SK-N-MC (cell line): ENCODE measurements at regions not wholly inside any gene's neighbourhood (a gene's known extent, or its start where the extent isn't known, plus 50 kb on each side); places are given as distances from the start of the nearest gene placed in this dataset.

ENCODE experiments used
- EZH2 ChIP-seq: fragments of 200-600 bp; sonication (generic); IDR thresholded peaks from one replicate; pipeline ENCODE4 v1.6.1; 2017; ENCODE audit warnings: antibody characterized with exemption
- FOXP2 ChIP-seq: optimal IDR thresholded peaks from 2 replicates; pipeline ENCODE3; 2011; ENCODE audit warnings: mild to moderate bottlenecking, moderate library complexity; ENCODE audit not compliant: insufficient read depth; ENCODE audit errors: extremely low read length, control extremely low read depth

DNA sequence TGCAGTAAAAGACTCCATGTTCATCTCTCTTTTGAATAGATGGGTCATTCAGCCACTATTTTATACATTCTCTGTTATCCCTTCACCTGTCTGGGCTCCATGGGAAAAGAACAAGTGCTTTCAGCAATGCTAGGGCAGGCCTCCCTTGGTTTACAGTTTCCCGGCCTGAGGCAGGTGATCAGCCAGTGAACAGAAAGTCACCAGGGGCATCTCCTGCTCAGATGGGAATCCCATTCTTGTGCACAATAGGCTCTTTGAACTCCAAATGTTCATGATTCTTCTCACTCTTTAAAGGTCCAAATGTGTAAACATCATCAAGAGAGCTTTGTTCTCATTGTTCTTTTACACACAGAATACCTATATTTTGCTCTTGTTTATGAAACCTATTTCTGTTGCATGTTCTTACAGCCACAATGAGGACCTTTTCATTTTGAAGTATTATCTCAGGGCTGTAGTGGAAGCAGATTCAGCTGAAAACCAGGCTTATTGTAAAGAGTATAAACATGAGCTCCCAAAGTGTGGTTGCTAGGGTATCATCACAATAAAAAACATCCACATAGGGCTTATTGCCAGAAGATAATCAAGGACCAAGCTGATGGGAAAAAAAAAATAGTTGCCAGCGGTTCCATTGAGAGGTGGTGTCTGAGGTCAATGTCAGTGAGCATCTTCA is 267.1 kb upstream of the SGK1 start:
- TF ChIP-seq EZH2 (no peak), FOXP2 (no peak)
